ENCODE measurements at regions not wholly inside any gene's neighbourhood (a gene's known extent, or its start where the extent isn't known, plus 50 kb on each side); places are given as distances from the start of the nearest gene placed in this dataset.

GRCh38 chr22:19637408-19638281 lies 76.7 kb upstream of the SEPTIN5 start:
- TF ChIP-seq CTCF (IDR thresholded peaks at IDR 0.05; ENCODE audit: borderline replicate concordance, extremely low read depth, low read length, poor library complexity, severe bottlenecking) = no peak
- TF ChIP-seq EZH2 (IDR thresholded peaks at IDR 0.05; ENCODE audit: borderline replicate concordance, low read depth, low read length, severe bottlenecking) = no peak
